ENCODE measurements at regions not wholly inside any gene's neighbourhood (a gene's known extent, or its start where the extent isn't known, plus 50 kb on each side); places are given as distances from the start of the nearest gene placed in this dataset.
A peak's percentile ranks its signal among the peaks of the same experiment; 100 is the strongest.
"Not testable (repeated sequence)": the region's sequence is repeated elsewhere in the genome, so short reads cannot be mapped to it uniquely, and the experiment has no call there.

GRCh38 chr3:18097989-18098388 is 327.1 kb downstream of the SATB1 start:
- ATAC-seq (no peak), DNase-seq (no peak)
- intact Hi-C loops (cut with DNase I, micrococcal nuclease) = no loop called here

- intact Hi-C loops (cut with DNase I, micrococcal nuclease) = no loop called here
- no peak for ATAC-seq
- DNase-seq = no peak
Measured at GRCh38 chr3:18097473-18097872, 327.7 kb downstream of the SATB1 start.

- intact Hi-C loops (cut with DNase I, micrococcal nuclease) = no loop called here
- no peak for ATAC-seq
- no peak for DNase-seq
Measured at GRCh38 chr3:18092726-18093125, 332.4 kb downstream of the SATB1 start.

- intact Hi-C loops (cut with DNase I, micrococcal nuclease) = no loop called here
- ATAC-seq (peak; percentile 59), DNase-seq (no peak)
Measured at GRCh38 chr3:18090377-18090776, 334.8 kb downstream of the SATB1 start.

- DNase-seq (no peak), ATAC-seq (no peak)
- intact Hi-C loops (cut with DNase I, micrococcal nuclease) = no loop called here
Measured at GRCh38 chr3:18087988-18088387, 337.2 kb downstream of the SATB1 start.

GRCh38 chr3:18086760-18087159 is 338.4 kb downstream of the SATB1 start:
- no peak for ATAC-seq
- DNase-seq = no peak
- intact Hi-C loops (cut with DNase I, micrococcal nuclease) = no loop called here

GRCh38 chr3:18086078-18086477 is 339.1 kb downstream of the SATB1 start:
- ATAC-seq (no peak), DNase-seq (no peak)
- intact Hi-C loops (cut with DNase I, micrococcal nuclease) = no loop called here

- DNase-seq (no peak), ATAC-seq (peak; percentile 17)
- intact Hi-C loops (cut with DNase I, micrococcal nuclease) = no loop called here
Measured at GRCh38 chr3:18085429-18085828, 339.7 kb downstream of the SATB1 start.

- intact Hi-C loops (cut with DNase I, micrococcal nuclease); DNase-seq; ATAC-seq: not testable (repeated sequence)
Measured at GRCh38 chr3:18083273-18083590, 340.8 kb upstream of the TBC1D5 start.

GRCh38 chr3:18082551-18083272 is 340.3 kb upstream of the TBC1D5 start:
- ATAC-seq = no peak

GRCh38 chr3:18080198-18080689 is 337.8 kb upstream of the TBC1D5 start:
- intact Hi-C loops (cut with DNase I, micrococcal nuclease) = no loop called here
- no peak for ATAC-seq

More at GRCh38 chr3:18082551-18083272, 340.3 kb upstream of the TBC1D5 start:
- intact Hi-C loops (cut with DNase I, micrococcal nuclease) = no loop called here
- no peak for DNase-seq

GRCh38 chr3:18079739-18080138 is 337.3 kb upstream of the TBC1D5 start:
- intact Hi-C loops (cut with DNase I, micrococcal nuclease) = no loop called here
- DNase-seq (no peak), ATAC-seq (no peak)

More at GRCh38 chr3:18080198-18080689, 337.8 kb upstream of the TBC1D5 start:
- DNase-seq = no peak

GRCh38 chr3:18079062-18079461 is 336.6 kb upstream of the TBC1D5 start:
- no peak for ATAC-seq
- DNase-seq = no peak
- intact Hi-C loops (cut with DNase I, micrococcal nuclease) = no loop called here

- ATAC-seq = no peak
- intact Hi-C loops (cut with DNase I, micrococcal nuclease) = no loop called here
- no peak for DNase-seq
Measured at GRCh38 chr3:18077128-18077840, 334.9 kb upstream of the TBC1D5 start.

- DNase-seq (no peak), ATAC-seq (no peak)
- intact Hi-C loops (cut with DNase I, micrococcal nuclease) = no loop called here
Measured at GRCh38 chr3:18076301-18076700, 333.9 kb upstream of the TBC1D5 start.

- no peak for ATAC-seq
- no peak for DNase-seq
- intact Hi-C loops (cut with DNase I, micrococcal nuclease) = no loop called here
Measured at GRCh38 chr3:18075799-18076198, 333.4 kb upstream of the TBC1D5 start.

- ATAC-seq (no peak), DNase-seq (no peak)
- intact Hi-C loops (cut with DNase I, micrococcal nuclease) = no loop called here
Measured at GRCh38 chr3:18071833-18072232, 329.4 kb upstream of the TBC1D5 start.

- ATAC-seq = no peak
- intact Hi-C loops (cut with DNase I, micrococcal nuclease) = no loop called here
- no peak for DNase-seq
Measured at GRCh38 chr3:18070944-18071343, 328.5 kb upstream of the TBC1D5 start.

GRCh38 chr3:18070231-18070630 is 327.8 kb upstream of the TBC1D5 start:
- DNase-seq (no peak), ATAC-seq (no peak)
- intact Hi-C loops (cut with DNase I, micrococcal nuclease) = no loop called here

GRCh38 chr3:18069568-18069967 is 327.1 kb upstream of the TBC1D5 start:
- no peak for DNase-seq
- no peak for ATAC-seq
- intact Hi-C loops (cut with DNase I, micrococcal nuclease) = no loop called here
